CD8-positive, alpha-beta memory T cell (primary cell): ENCODE measurements at regions not wholly inside any gene's neighbourhood (a gene's known extent, or its start where the extent isn't known, plus 50 kb on each side); places are given as distances from the start of the nearest gene placed in this dataset.

ENCODE experiments used
- CTCF ChIA-PET: fragments of 350-600 bp; sonication (Branson Sonifier 250); formaldehyde crosslinking; loops from one replicate; lab custom pipeline; 2021; ENCODE audit warnings: antibody characterized with exemption; lab: Charles Lee
- POLR2A ChIA-PET: fragments of 350-600 bp; sonication (Branson Sonifier 250); formaldehyde crosslinking; loops from one replicate; lab custom pipeline; 2021; ENCODE audit warnings: antibody characterized with exemption; lab: Charles Lee
- DNase-seq, 5 donors: peaks; one replicate each; pipeline versions ENCODE4 v3.0.0 to v3.0.0-alpha.2; 2020 to 2022; ENCODE audit warnings: mixed read lengths in 1 of 5
- H3K27ac ChIP-seq: one replicate; pipeline ENCODE4 v1.7.0; 2013; ENCODE audit warnings: low read depth, mild to moderate bottlenecking, low read length, moderate library complexity
- H3K27me3 ChIP-seq: 2 replicates; pipeline ENCODE4 v1.7.0; 2013; ENCODE audit warnings: low read length, mild to moderate bottlenecking; ENCODE audit not compliant: insufficient read depth, poor library complexity, severe bottlenecking
- H3K36me3 ChIP-seq: 2 replicates; pipeline ENCODE4 v1.7.0; 2013; ENCODE audit warnings: mild to moderate bottlenecking, low read length, moderate library complexity; ENCODE audit not compliant: insufficient read depth
- H3K4me1 ChIP-seq: 2 replicates; pipeline ENCODE4 v1.7.0; 2013; ENCODE audit warnings: mild to moderate bottlenecking, low read length, moderate library complexity; ENCODE audit not compliant: insufficient read depth
- H3K4me3 ChIP-seq: 2 replicates; pipeline ENCODE4 v1.7.0; 2013; ENCODE audit warnings: mild to moderate bottlenecking, low read length
- H3K9me3 ChIP-seq: 2 replicates; pipeline ENCODE4 v1.7.0; 2013; ENCODE audit warnings: mild to moderate bottlenecking, low read length
- H3K27ac Mint-ChIP-seq, 8 donors: one replicate each; pipeline ENCODE4 v1.8.0; 2020 to 2021; ENCODE audit warnings: mixed read lengths in 8 of 8, mild to moderate bottlenecking in 6 of 8, inconsistent platforms in 3 of 8, moderate library complexity in 3 of 8
- H3K27me3 Mint-ChIP-seq, 2 donors: one replicate each; pipeline ENCODE4 v1.8.0; 2020 to 2021; ENCODE audit warnings: mixed read lengths in 2 of 2, mild to moderate bottlenecking in 1 of 2, moderate library complexity in 1 of 2
- H3K36me3 Mint-ChIP-seq, 3 donors: one replicate each; pipeline ENCODE4 v1.8.0; 2020 to 2021; ENCODE audit warnings: mixed read lengths in 3 of 3, inconsistent platforms in 1 of 3, mild to moderate bottlenecking in 1 of 3
- H3K4me1 Mint-ChIP-seq, 3 donors: one replicate each; pipeline ENCODE4 v1.8.0; 2020 to 2021; ENCODE audit warnings: mixed read lengths in 3 of 3, inconsistent platforms in 1 of 3, mild to moderate bottlenecking in 1 of 3
- H3K4me3 Mint-ChIP-seq, 7 donors: one replicate each; pipeline ENCODE4 v1.8.0; 2020 to 2021; ENCODE audit warnings: mixed read lengths in 7 of 7, mild to moderate bottlenecking in 6 of 7, moderate library complexity in 4 of 7, inconsistent platforms in 2 of 7
- H3K9me3 Mint-ChIP-seq, 5 donors: one replicate each; pipeline ENCODE4 v1.8.0; 2020 to 2022; ENCODE audit warnings: mixed read lengths in 5 of 5, mild to moderate bottlenecking in 3 of 5, moderate library complexity in 2 of 5, inconsistent platforms in 1 of 5

DNA sequence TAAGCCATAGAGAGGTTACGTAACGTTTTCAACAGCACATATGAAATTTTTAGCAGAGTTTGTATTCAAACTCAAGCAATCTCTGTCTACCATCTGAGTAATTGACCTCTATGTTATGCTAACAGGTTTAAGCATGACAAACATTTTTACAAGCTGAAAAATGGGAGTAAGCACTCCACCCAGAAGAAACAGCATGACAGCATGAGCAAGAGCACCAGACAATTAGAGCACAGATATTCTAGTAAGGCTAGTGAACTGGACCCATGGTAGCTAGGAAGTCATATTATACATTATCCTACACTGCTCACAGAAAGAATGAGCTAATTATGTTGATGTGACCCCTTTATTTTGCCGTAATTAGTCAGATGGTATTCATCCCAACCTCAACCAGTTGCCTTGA lies 200.5 kb downstream of the PABPC4L start:
- H3K27ac ChIP-seq, result no peak overlapping the region
- POLR2A ChIA-PET, result no interaction called here
- CTCF ChIA-PET, result no interaction called here
- Mint-ChIP-seq H3K36me3 (no peaks in the 10 kb centered on the region), H3K4me1 (no peaks in the 10 kb centered on the region), H3K27ac (no peak overlapping the region), H3K4me3 (no peak overlapping the region), H3K27me3 (peaks cover 0 to 1% of the 10 kb centered on the region in 2 donors), H3K9me3 (peaks cover under 1 to 14% (median 6%) of the 10 kb centered on the region in 5 donors)
- H3K9me3 ChIP-seq, result no peaks in the 10 kb centered on the region
- H3K4me3 ChIP-seq, result no peak overlapping the region
- H3K4me1 ChIP-seq, result no peaks in the 10 kb centered on the region
- no peaks in the 10 kb centered on the region for H3K27me3 ChIP-seq
- no peak for DNase-seq
- no peaks in the 10 kb centered on the region for H3K36me3 ChIP-seq

GRCh38 chr4:133997436-133997835 lies 204.2 kb downstream of the PABPC4L start:
- H3K36me3 ChIP-seq, result no peaks in the 10 kb centered on the region

DNA sequence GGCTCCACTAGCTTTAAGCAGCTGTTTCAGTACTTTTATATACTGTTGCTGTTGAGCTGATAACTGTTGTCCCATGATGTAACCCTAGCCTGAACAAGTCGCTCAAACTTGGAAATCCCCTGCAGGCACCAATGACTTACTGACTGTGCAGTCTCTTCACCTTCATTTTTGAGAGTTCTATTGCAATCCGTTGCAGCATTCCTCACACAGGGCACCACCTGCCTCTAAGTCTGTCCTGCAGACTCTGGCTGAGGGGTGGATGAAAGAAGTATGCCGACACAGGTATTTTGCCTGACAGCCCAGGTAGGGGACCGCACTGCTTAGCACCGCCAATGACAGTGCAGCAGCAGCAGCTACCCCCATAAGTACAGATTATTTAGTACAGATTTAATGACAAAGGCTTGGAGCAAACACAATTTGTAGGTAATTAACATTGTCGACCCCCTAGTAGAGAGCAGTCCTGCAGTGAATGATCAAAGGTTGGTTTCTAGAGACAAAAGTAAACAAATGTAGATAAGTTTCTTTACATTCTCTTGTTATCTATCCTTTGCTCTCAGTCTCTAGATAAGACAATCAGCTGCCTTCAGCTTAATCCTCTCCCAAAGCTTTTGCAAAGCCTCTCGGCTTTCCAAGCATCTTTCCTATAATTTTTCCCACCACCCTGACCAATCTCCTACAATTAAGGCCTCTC lies 205.0 kb downstream of the PABPC4L start:
- Histone ChIP-seq H3K36me3 (no peaks in the 10 kb centered on the region), H3K4me3 (no peak overlapping the region), H3K27me3 (no peaks in the 10 kb centered on the region), H3K9me3 (no peaks in the 10 kb centered on the region), H3K4me1 (no peaks in the 10 kb centered on the region), H3K27ac (no peak overlapping the region)
- ChIA-PET CTCF (no interaction called here), POLR2A (no interaction called here)
- Mint-ChIP-seq H3K36me3 (no peaks in the 10 kb centered on the region), H3K27ac (no peak overlapping the region), H3K4me3 (peak overlapping the region in 1 of 7 donors; percentile 54), H3K27me3 (peaks cover 0 to 1% of the 10 kb centered on the region in 2 donors), H3K4me1 (no peaks in the 10 kb centered on the region), H3K9me3 (peaks cover 0 to 27% (median 13%) of the 10 kb centered on the region in 5 donors)
- no peak for DNase-seq

More at GRCh38 chr4:133997436-133997835, 204.2 kb downstream of the PABPC4L start:
- POLR2A ChIA-PET, result no interaction called here
- Histone ChIP-seq H3K4me1 (no peaks in the 10 kb centered on the region), H3K27me3 (no peaks in the 10 kb centered on the region), H3K9me3 (no peaks in the 10 kb centered on the region), H3K27ac (no peak overlapping the region), H3K4me3 (no peak overlapping the region)
- no peak overlapping the region for H3K4me3 Mint-ChIP-seq
- H3K27me3 Mint-ChIP-seq, result peaks cover 0 to 1% of the 10 kb centered on the region in 2 donors
- CTCF ChIA-PET, result no interaction called here
- H3K36me3 Mint-ChIP-seq, result no peaks in the 10 kb centered on the region
- DNase-seq, result no peak
- peaks cover 0 to 27% (median 13%) of the 10 kb centered on the region in 5 donors for H3K9me3 Mint-ChIP-seq
- H3K27ac Mint-ChIP-seq, result no peak overlapping the region
- H3K4me1 Mint-ChIP-seq, result no peaks in the 10 kb centered on the region

DNA sequence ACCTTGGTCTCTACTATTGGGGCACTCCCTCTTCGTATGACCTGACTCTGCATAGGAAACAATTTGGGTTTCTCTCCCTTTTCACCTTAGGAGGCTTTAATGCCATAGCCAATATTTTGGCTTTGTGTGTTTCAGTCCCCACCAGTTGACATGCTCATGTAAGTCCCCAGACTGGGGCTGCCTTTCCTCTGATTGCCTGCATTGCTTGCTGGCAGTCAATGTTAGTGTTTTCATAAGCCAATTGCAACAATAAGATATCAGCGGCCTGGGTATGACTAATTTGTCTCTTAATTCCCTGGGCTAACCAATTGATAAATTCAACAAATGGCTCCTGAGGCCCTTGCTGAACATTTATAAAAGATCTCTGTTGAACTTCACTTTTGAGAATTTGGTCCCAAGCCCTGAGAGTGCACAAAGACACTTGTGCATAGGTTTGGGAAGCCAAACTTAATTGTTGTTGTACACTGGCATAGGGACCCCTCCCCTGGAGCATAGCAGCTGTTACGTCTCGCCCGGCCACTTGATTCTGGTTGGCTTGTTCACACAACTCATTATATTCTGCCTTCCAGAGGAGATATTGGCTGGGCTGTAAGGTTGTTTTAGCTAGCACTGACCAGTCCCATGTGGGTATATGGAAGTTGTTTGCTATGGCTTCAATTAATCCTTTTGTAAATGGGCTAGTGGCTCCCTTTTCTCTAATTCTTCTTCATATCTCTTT lies 206.2 kb downstream of the PABPC4L start:
- ChIA-PET POLR2A (no interaction called here), CTCF (no interaction called here)
- no peak for DNase-seq
- Mint-ChIP-seq H3K27ac (no peak overlapping the region), H3K4me1 (no peaks in the 10 kb centered on the region), H3K36me3 (no peaks in the 10 kb centered on the region), H3K4me3 (no peak overlapping the region), H3K9me3 (peaks cover 0 to 39% (median 15%) of the 10 kb centered on the region in 5 donors), H3K27me3 (peaks cover 0 to 1% of the 10 kb centered on the region in 2 donors)
- Histone ChIP-seq H3K27ac (no peak overlapping the region), H3K4me1 (no peaks in the 10 kb centered on the region), H3K4me3 (no peak overlapping the region), H3K27me3 (no peaks in the 10 kb centered on the region), H3K9me3 (no peaks in the 10 kb centered on the region), H3K36me3 (no peaks in the 10 kb centered on the region)

DNA sequence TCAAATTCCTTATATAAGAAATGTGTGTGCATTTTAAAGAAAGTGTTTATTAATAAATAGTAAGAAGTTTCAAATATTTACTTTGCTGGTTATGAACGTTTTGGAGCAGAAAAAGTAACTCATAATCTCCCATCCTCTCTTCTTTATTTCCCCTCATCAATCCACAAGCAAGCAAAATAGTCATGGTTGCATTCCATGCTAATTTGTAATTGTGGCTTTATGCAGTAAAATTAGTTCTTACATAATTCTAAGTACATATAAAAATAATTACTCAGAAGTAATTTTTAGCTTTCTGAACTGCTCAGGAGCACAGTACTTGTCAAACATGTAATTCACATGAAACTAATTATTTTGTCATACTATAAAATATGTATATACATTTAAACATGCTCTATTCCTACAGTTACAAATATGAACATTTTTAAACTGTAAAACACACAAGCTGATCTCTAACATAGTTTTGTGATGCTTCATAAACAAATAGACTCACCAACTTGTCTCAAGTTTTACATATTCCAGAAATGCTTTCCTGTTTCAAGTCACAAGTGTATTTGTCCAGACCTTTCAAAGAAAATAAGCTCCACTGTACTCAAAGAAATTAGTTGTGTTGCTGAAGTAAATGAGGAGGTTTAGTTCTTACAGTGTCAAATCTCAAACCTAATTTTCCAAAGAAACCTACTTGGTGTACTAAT lies 218.9 kb downstream of the PABPC4L start:
- Histone ChIP-seq H3K27ac (no peak overlapping the region), H3K9me3 (no peaks in the 10 kb centered on the region), H3K4me1 (no peaks in the 10 kb centered on the region), H3K4me3 (no peak overlapping the region), H3K36me3 (no peaks in the 10 kb centered on the region), H3K27me3 (no peaks in the 10 kb centered on the region)
- no peaks in the 10 kb centered on the region for H3K27me3 Mint-ChIP-seq
- no peak overlapping the region for H3K27ac Mint-ChIP-seq
- no peaks in the 10 kb centered on the region for H3K36me3 Mint-ChIP-seq
- no peak for DNase-seq
- H3K4me3 Mint-ChIP-seq, result no peak overlapping the region
- peaks cover 0 to 15% (median 3%) of the 10 kb centered on the region in 5 donors for H3K9me3 Mint-ChIP-seq
- ChIA-PET CTCF (no interaction called here), POLR2A (no interaction called here)
- H3K4me1 Mint-ChIP-seq, result no peaks in the 10 kb centered on the region

GRCh38 chr4:133981327-133981726 lies 220.3 kb downstream of the PABPC4L start:
- no peak for DNase-seq
- ChIA-PET CTCF (no interaction called here), POLR2A (no interaction called here)
- H3K4me1 Mint-ChIP-seq, result no peaks in the 10 kb centered on the region
- no peaks in the 10 kb centered on the region for H3K36me3 ChIP-seq
- H3K4me3 ChIP-seq, result no peak overlapping the region
- no peaks in the 10 kb centered on the region for H3K4me1 ChIP-seq
- no peaks in the 10 kb centered on the region for H3K27me3 Mint-ChIP-seq
- no peak overlapping the region for H3K27ac Mint-ChIP-seq
- H3K4me3 Mint-ChIP-seq, result no peak overlapping the region
- no peaks in the 10 kb centered on the region for H3K27me3 ChIP-seq
- no peaks in the 10 kb centered on the region for H3K9me3 ChIP-seq
- peaks cover 0 to 19% (median 8%) of the 10 kb centered on the region in 5 donors for H3K9me3 Mint-ChIP-seq
- H3K36me3 Mint-ChIP-seq, result no peaks in the 10 kb centered on the region
- H3K27ac ChIP-seq, result no peak overlapping the region

GRCh38 chr4:133972586-133972985 lies 229.0 kb downstream of the PABPC4L start:
- H3K9me3 Mint-ChIP-seq, result peaks cover 0 to 20% (median 9%) of the 10 kb centered on the region in 5 donors
- H3K36me3 ChIP-seq, result no peaks in the 10 kb centered on the region
- H3K27ac Mint-ChIP-seq, result no peak overlapping the region
- no peak overlapping the region for H3K27ac ChIP-seq
- no peaks in the 10 kb centered on the region for H3K9me3 ChIP-seq
- no peaks in the 10 kb centered on the region for H3K4me1 ChIP-seq
- H3K27me3 Mint-ChIP-seq, result no peaks in the 10 kb centered on the region
- H3K4me3 ChIP-seq, result no peak overlapping the region
- H3K4me3 Mint-ChIP-seq, result no peak overlapping the region
- ChIA-PET CTCF (no interaction called here), POLR2A (no interaction called here)
- no peaks in the 10 kb centered on the region for H3K4me1 Mint-ChIP-seq
- no peaks in the 10 kb centered on the region for H3K27me3 ChIP-seq
- no peak for DNase-seq
- no peaks in the 10 kb centered on the region for H3K36me3 Mint-ChIP-seq

- Histone ChIP-seq H3K27ac (no peak overlapping the region), H3K27me3 (no peaks in the 10 kb centered on the region), H3K4me3 (no peak overlapping the region), H3K4me1 (no peaks in the 10 kb centered on the region), H3K9me3 (no peaks in the 10 kb centered on the region), H3K36me3 (no peaks in the 10 kb centered on the region)
- no peak for DNase-seq
- Mint-ChIP-seq H3K9me3 (peaks cover 1 to 33% (median 14%) of the 10 kb centered on the region in 5 donors), H3K27me3 (no peaks in the 10 kb centered on the region), H3K36me3 (no peaks in the 10 kb centered on the region), H3K4me1 (no peaks in the 10 kb centered on the region), H3K4me3 (no peak overlapping the region), H3K27ac (no peak overlapping the region)
- CTCF ChIA-PET, result no interaction called here
- POLR2A ChIA-PET, result no interaction called here
These were observed 232.3 kb downstream of the PABPC4L start for GRCh38 chr4:133969202-133969848.
